Activated naive CD8-positive, alpha-beta T cell treated with anti-CD3 and anti-CD28 coated beads, Interleukin-2, amount 50 U/mL, for 16 hours (primary cell): ENCODE measurements at regions not wholly inside any gene's neighbourhood (a gene's known extent, or its start where the extent isn't known, plus 50 kb on each side); places are given as distances from the start of the nearest gene placed in this dataset.

ENCODE experiments used
- DNase-seq: peaks from one replicate; pipeline ENCODE4 v3.0.0-alpha.2; 2020; ENCODE audit warnings: low read depth, low spot score

- no peak for DNase-seq
Observed at GRCh38 chr22:49640366-49641095, 187.1 kb downstream of the BRD1 start.

DNA sequence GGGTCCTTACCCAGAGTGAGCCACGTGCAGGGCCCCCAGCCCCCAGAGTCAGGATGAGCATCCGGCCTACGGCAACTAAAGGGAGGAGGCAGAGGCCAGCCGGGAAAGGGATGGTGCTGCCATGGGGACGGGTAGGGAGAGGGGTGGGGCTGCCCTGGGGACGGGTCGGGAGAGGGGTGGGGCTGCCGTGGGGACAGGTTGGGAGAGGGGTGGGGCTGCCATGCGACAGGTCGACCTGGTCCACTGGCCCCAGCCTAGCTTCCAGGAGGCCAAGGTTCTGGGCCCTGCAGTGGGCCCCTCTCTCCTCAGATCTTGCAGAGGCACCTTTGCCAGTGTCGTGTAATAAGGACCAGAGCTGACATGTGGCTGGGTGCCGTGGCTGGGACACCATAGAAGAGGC is 187.7 kb downstream of the BRD1 start:
- DNase-seq = no peak

- no peak for DNase-seq
Observed at GRCh38 chr22:49638788-49639187, 188.9 kb downstream of the BRD1 start.

GRCh38 chr22:49638001-49638400 is 189.7 kb downstream of the BRD1 start:
- no peak for DNase-seq

DNA sequence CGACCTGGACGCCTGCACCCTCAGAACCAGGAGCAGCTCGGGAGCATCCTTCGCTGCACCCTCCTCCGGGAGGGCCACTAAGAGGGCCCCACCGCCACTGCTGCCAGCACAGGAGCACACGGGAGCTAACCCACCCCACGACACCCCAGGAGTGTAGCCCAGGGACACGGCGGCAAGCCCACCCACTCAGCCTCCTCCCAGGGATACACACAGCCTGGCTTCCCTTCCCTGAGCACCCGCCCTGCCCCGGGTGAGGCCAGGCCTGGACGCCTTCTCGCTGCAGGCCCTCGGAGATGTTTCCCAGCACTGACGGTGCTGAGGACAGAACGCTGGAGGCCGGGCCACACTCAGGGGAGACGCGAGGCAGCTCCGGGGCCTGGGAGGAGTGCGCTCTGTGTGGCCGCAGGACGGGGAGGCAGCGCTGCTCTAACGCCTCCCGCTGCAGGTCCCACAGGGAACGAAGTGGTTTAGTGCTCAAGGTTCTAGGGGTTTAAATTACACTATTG is 190.4 kb downstream of the BRD1 start:
- no peak for DNase-seq

DNA sequence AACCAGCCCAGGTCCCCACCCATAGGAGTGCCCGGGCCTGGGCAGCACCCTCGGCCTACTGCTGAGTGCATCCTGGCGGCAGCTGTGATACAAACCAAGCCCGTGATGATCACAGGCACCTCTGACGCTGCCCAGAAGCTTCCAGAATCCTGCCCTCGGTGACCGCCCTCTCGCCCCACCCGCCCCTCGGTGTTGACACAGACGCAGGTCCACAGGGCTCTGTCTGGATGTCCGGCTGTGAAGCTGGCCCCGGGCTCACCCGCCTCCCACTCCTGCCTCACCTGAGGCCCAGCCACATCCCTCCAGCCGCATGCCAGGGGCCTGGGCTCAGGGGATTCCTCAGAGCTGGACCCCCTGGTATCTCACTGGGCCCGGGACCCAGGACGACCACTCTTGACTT is 191.0 kb downstream of the BRD1 start:
- DNase-seq = no peak

DNA sequence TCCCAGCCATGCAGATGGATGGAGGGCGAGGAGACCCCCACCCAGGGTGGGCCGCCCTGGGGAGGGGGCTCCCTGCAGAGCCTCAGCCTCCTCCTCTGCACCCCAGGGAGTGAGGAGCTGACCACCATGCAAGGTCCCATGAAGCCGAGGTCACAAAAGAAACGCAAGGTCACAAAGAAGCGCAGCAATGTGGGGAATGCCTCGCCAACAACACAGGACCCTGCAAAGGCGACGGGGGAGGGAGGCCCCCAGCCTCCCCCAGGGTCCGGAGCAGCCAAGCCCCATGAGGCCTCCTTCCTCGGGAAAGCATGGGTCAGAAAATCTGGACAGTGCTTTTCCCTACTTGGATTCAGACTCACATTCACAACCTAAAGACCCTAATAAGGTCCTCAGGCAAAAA is 191.5 kb downstream of the BRD1 start:
- no peak for DNase-seq

DNA sequence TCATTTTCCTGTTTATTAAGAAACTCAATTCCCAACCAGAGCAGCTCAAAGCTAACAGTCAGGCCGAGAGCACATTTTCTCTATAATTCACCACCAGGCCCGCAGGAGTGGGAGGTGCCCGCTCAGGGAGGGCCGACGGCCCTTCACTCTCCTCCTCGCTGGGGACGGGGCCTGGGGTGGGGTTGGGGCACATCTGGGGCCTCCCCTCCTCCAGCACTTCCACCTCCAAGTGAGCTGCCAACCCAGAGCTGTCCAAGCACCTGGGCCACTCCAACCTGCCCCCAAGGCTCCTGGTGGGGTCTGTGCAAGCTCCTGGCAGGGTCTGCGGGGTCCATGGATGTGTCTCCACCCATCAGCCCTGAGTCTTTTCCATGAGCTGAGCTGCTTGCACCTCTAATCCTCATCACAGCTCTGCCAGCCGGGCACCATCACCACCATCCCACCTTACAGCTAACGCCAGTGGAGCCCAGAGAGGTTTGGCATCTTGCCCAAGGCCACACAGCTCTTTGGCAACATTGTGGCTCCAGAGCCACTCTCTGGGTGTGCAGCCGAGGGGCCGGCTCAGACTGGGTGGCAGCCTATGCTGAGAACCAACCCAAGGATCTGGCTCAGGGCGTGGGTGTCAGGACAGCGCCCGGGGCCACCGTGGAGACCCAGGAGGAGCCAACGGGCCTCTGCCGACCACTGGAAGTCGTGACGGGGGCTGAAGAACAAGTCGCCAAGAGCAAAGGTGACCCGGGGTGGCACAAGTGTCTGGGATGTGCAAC is 193.5 kb downstream of the BRD1 start:
- no peak for DNase-seq

- no peak for DNase-seq
Observed at GRCh38 chr22:49633010-49633324, 194.7 kb downstream of the BRD1 start.

GRCh38 chr22:49632199-49633009 is 195.3 kb downstream of the BRD1 start:
- DNase-seq = no peak

DNA sequence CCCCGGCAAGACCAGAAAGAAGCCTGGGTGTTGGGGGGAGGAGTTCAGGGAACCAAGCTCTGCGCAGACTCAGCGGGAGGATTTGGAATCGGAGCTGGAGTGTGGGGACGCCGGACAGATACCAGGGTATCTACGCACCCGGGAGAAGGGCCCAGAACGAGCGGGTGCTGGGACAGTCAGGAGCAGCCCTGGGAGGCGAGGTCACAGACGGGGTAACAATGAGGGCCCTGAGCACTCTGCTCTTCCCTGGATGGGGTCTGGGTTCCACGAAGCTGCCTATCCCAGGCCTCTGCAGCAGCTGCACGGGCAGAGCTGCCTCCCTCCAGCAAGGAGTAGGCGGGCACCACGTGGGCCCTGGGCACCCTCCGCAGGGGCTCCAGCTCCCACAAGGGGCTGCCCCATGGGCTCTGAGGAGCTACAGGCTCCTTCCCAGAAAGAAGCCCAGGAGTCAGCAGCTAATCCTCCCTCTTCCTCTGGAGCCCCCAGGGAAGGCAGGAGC is 197.2 kb downstream of the BRD1 start:
- no peak for DNase-seq

GRCh38 chr22:49629586-49630447 is 197.9 kb downstream of the BRD1 start:
- DNase-seq = no peak

GRCh38 chr22:49629261-49629570 is 198.5 kb downstream of the BRD1 start:
- no peak for DNase-seq

GRCh38 chr22:49628391-49629260 is 199.0 kb downstream of the BRD1 start:
- no peak for DNase-seq

DNA sequence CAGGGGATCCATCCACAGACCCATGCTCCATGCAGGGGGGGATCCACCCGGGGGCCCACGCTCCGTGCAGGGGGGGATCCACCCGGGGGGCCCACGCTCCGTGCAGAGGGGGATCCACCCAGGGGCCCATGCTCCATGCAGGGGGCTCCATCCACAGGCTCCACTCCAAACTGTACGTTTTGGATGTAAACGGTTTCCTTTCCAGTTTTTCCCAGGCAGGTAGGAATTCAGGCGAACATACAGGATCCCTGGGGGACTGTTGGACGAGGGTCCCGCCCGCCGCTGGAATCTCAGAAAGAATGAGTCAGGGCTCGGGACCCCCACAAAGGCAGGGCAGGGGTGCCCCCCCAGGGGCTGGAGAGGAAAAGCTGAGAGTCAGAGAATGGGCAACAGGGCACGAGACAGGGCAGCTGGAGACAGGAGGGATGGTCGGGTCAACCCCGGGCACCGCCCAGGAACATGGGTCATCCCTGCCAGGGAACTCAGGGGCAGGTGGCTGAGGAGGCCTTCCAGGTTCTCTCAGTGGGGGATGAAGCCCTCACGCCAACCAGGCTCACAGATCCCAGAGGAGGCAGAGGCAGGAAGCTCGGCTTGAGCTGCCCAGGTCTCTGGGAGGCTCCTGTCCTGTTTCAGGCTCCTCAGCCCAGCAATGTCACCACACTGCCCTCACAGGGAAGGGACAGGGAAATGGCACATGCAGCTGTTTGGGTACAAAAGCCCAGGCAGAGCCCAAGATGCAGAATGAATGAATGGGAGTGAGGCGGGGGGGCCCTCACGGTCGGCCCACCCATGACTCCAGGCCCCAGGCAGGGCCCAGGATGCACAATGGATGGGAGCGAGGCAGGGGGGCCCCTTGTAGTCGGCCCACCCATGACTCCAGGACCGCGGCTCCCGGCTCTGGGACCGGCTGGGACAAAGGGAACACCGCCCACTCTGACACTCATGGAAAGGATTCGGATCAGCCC is 200.2 kb downstream of the BRD1 start:
- no peak for DNase-seq

DNA sequence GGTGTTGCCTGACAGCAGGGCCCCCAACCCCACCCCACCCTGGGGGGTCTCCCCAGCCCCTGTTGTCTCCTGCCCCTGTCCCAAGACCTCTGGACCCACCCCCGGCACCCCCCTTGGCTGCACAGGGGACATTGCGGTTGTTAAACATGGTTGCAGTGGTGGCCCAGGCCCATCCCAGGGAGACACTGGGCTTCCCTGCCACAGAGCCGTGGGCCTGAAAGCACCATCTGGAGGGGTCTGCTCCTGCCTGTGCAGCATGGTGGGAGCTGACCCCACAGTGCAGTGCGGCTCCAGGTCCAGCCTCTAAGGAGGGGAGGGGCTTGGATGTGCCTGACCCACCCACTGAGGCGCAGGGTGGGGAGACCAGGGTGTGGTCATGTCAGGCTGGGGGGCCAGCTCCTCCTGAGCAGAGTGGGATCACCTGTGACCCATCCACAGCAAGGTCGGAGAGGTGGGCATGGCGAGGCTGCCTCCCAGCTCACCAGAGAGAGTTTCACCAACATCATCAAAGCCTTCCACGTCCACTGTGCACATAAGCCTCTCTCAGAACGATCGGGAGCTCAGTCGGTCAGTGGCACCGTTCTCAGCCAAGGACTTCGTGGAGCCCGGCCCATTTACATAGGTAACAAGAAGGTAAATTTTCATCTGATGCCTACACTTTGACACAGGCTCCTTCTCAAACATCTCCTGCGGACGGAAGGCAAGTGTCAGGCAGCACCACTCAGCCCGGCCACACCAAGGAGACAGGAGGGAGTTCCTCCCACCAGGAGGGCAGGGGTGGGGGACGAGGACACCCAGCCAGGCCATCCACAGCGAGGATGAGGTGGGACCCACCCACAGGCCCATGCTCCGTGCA is 201.1 kb downstream of the BRD1 start:
- no peak for DNase-seq

- no peak for DNase-seq
Observed at GRCh38 chr22:49624421-49625177, 203.1 kb downstream of the BRD1 start.

DNA sequence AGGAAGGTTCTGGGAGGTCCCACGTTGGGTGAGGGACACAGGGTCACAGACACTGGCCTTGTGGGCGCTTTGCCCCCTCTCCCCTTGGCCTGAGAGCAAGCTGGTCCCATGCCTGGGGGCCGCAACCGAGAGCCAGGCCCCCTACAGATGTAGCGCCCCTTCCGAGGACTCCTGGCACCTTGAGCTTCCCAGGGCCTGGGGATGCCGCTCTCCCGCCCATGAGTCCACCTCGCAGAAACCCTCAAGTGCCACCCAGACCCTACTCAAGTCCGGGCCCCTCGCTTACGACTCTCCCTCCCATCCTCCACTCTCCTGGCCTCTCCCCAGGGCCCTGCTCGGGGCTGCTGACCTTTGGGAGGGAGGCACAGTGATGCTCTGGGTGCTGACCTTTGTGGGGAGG is 204.0 kb downstream of the BRD1 start:
- DNase-seq = no peak
